CMK (cell line): ENCODE measurements at regions not wholly inside any gene's neighbourhood (a gene's known extent, or its start where the extent isn't known, plus 50 kb on each side); places are given as distances from the start of the nearest gene placed in this dataset.

Source experiments
- DNase-seq: peaks from one replicate; pipeline ENCODE4 v3.0.0-alpha.2; 2010; ENCODE audit warnings: low read depth

GRCh38 chr15:95327183-95327525, 1003.3 kb upstream of the NR2F2 start:
- DNase-seq, result no peak

GRCh38 chr15:95327661-95328060, 1002.8 kb upstream of the NR2F2 start:
- no peak for DNase-seq

GRCh38 chr15:95328559-95328958, 1001.9 kb upstream of the NR2F2 start:
- no peak for DNase-seq

GRCh38 chr15:95329362-95329761, 1001.1 kb upstream of the NR2F2 start:
- DNase-seq, result no peak

- no peak for DNase-seq
Observed at GRCh38 chr15:95341686-95342085, 988.8 kb upstream of the NR2F2 start.

GRCh38 chr15:95345867-95346266, 984.6 kb upstream of the NR2F2 start:
- no peak for DNase-seq

GRCh38 chr15:95346721-95347475, 983.6 kb upstream of the NR2F2 start:
- no peak for DNase-seq

- DNase-seq, result no peak
Observed at GRCh38 chr15:95347837-95348236, 982.7 kb upstream of the NR2F2 start.

GRCh38 chr15:95350908-95351307, 979.6 kb upstream of the NR2F2 start:
- DNase-seq, result no peak

GRCh38 chr15:95352631-95353187, 977.8 kb upstream of the NR2F2 start:
- no peak for DNase-seq

GRCh38 chr15:95353512-95353911, 977.0 kb upstream of the NR2F2 start:
- DNase-seq, result no peak

GRCh38 chr15:95359966-95360365, 970.5 kb upstream of the NR2F2 start:
- DNase-seq, result no peak

- no peak for DNase-seq
Observed at GRCh38 chr15:95362306-95362705, 968.2 kb upstream of the NR2F2 start.

- no peak for DNase-seq
Observed at GRCh38 chr15:95363646-95364045, 966.9 kb upstream of the NR2F2 start.

GRCh38 chr15:95365511-95366107, 964.9 kb upstream of the NR2F2 start:
- no peak for DNase-seq

GRCh38 chr15:95368191-95368590, 962.3 kb upstream of the NR2F2 start:
- no peak for DNase-seq

GRCh38 chr15:95368755-95369601, 961.5 kb upstream of the NR2F2 start:
- DNase-seq, result no peak

GRCh38 chr15:95370291-95370690, 960.2 kb upstream of the NR2F2 start:
- DNase-seq, result no peak

- no peak for DNase-seq
Observed at GRCh38 chr15:95371664-95372063, 958.8 kb upstream of the NR2F2 start.

- DNase-seq, result no peak
Observed at GRCh38 chr15:95375281-95375680, 955.2 kb upstream of the NR2F2 start.

- no peak for DNase-seq
Observed at GRCh38 chr15:95377258-95377852, 953.1 kb upstream of the NR2F2 start.
